ENCODE measurements at regions not wholly inside any gene's neighbourhood (a gene's known extent, or its start where the extent isn't known, plus 50 kb on each side); places are given as distances from the start of the nearest gene placed in this dataset.

DNA sequence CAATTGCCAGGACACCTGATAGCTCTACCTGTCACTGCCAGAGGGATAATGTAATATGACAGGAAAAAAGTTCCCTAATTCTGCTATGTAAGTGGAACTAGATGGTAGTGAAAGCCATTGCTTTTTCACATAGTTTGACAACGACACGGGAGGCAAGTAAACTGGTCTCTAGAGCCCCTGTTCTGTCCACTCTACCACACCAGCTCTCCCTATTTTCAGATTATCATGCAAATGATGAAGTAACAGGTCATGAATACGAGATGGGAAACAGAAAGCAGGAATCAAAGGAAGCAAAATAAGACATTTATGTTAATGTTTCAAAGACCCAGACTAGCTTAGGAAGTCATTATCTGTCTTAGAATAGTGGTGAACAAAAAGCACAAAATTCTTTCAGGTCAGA, 56.2 kb downstream of the TAF11L14 start:
- TF ChIP-seq, protein P1, sequence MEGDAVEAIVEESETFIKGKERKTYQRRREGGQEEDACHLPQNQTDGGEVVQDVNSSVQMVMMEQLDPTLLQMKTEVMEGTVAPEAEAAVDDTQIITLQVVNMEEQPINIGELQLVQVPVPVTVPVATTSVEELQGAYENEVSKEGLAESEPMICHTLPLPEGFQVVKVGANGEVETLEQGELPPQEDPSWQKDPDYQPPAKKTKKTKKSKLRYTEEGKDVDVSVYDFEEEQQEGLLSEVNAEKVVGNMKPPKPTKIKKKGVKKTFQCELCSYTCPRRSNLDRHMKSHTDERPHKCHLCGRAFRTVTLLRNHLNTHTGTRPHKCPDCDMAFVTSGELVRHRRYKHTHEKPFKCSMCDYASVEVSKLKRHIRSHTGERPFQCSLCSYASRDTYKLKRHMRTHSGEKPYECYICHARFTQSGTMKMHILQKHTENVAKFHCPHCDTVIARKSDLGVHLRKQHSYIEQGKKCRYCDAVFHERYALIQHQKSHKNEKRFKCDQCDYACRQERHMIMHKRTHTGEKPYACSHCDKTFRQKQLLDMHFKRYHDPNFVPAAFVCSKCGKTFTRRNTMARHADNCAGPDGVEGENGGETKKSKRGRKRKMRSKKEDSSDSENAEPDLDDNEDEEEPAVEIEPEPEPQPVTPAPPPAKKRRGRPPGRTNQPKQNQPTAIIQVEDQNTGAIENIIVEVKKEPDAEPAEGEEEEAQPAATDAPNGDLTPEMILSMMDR (conservative IDR thresholded peaks at IDR 0.05) = no peak
- H3K27ac Mint-ChIP-seq = no peak overlapping the region
- no peaks in the 10 kb centered on the region for H3K4me1 Mint-ChIP-seq (ENCODE audit: unreplicated experiment)
- no peak overlapping the region for H3K4me3 Mint-ChIP-seq
- H3K36me3 Mint-ChIP-seq = no peaks in the 10 kb centered on the region
- H3K9me3 Mint-ChIP-seq = no peaks in the 10 kb centered on the region
- no peaks in the 10 kb centered on the region for H3K27me3 Mint-ChIP-seq
- DNase-seq (ENCODE audit: extremely low spot score, unreplicated experiment) = no peak

DNA sequence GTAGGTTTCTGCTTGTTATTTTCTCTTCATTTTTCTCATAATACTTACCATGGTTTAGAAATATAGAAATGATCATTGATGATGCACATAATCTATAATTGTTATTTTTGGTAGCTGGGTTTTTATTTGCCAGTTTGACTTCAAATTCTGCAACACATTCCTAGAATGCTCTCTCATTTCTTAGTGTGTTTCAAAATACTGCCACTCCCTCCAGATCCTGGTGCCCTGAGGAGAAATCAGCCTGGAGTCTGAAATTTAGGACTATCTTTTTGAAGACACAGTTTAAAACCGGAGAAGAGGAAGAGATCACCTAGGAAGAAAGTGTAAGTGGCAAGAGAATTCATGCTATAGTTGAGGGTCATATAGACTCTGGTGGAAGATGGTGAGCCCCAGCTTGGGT, 57.5 kb downstream of the TAF11L14 start:
- no peaks in the 10 kb centered on the region for H3K4me1 Mint-ChIP-seq (ENCODE audit: unreplicated experiment)
- no peaks in the 10 kb centered on the region for H3K36me3 Mint-ChIP-seq
- H3K27me3 Mint-ChIP-seq = no peaks in the 10 kb centered on the region
- H3K27ac Mint-ChIP-seq = no peak overlapping the region
- no peak overlapping the region for H3K4me3 Mint-ChIP-seq
- TF ChIP-seq, protein P1 (conservative IDR thresholded peaks at IDR 0.05) = no peak
- DNase-seq (ENCODE audit: extremely low spot score, unreplicated experiment) = no peak
- H3K9me3 Mint-ChIP-seq = no peaks in the 10 kb centered on the region

DNA sequence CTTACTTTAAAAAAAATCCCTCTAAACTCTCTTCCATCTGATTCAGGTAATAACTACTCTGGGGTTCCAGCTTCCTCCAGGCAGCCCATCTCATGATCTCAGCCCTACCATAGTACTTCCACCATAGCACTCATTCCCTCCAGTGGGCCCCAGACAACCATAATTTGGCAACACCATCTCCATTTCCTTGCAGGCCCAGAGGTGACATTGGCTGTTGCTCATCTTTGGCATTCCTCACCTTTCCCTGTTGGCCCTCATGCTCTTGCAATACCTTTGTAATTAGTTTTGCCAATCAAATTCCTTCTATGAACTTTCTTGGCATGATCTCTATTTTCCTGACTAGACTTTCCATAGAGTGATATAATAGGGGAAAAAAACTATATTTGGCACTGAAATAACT, 60.1 kb downstream of the TAF11L14 start:
- no peak overlapping the region for H3K27ac Mint-ChIP-seq
- no peak for DNase-seq (ENCODE audit: extremely low spot score, unreplicated experiment)
- H3K4me3 Mint-ChIP-seq = no peak overlapping the region
- no peaks in the 10 kb centered on the region for H3K4me1 Mint-ChIP-seq (ENCODE audit: unreplicated experiment)
- peaks cover 1% of the 10 kb centered on the region for H3K27me3 Mint-ChIP-seq
- no peaks in the 10 kb centered on the region for H3K36me3 Mint-ChIP-seq
- TF ChIP-seq, protein P1 (conservative IDR thresholded peaks at IDR 0.05) = no peak
- H3K9me3 Mint-ChIP-seq = peaks cover 4% of the 10 kb centered on the region

DNA sequence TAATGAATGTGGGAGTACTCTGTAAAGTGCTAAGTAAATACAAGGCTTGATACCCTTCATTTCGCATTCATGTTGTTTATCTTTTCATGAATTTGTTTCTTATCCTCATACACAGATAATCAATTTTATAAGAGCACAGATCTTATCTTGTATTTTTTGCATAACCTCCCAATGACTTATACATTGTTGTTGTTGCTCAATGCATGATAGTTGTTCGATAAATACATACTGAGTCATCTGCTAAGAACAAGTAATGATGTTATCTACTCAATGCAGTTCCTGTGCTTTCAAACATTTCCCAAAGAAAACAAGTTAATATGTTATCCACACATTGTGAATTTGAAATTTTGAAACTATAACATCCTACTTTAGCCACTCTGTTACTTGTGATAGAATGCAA, 60.7 kb downstream of the TAF11L14 start:
- no peaks in the 10 kb centered on the region for H3K4me1 Mint-ChIP-seq (ENCODE audit: unreplicated experiment)
- no peak overlapping the region for H3K27ac Mint-ChIP-seq
- no peaks in the 10 kb centered on the region for H3K36me3 Mint-ChIP-seq
- TF ChIP-seq, protein P1 (conservative IDR thresholded peaks at IDR 0.05) = no peak
- H3K9me3 Mint-ChIP-seq = peaks cover 5% of the 10 kb centered on the region
- no peak overlapping the region for H3K4me3 Mint-ChIP-seq
- peaks cover 3% of the 10 kb centered on the region for H3K27me3 Mint-ChIP-seq
- DNase-seq (ENCODE audit: extremely low spot score, unreplicated experiment) = no peak

DNA sequence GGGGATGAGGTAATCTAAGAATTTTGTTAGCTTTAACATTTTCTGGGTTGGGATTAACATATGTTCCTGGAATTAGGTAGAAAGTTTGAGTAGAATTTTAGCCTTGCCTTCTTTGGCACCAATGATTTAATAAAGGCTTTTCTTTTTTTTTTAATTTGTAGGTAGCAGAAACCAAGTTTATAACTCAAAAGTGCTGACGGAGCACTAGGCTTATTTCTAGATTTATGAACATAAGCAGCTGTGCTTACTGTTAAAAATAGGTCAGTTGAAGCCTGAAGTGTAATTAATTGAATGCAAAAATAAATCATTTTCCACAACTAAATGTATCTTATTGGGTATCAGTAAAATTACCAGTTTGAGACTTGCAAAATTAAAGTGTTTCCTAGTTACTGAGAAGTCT, 62.4 kb downstream of the TAF11L14 start:
- H3K27me3 Mint-ChIP-seq = peaks cover 3% of the 10 kb centered on the region
- H3K4me1 Mint-ChIP-seq (ENCODE audit: unreplicated experiment) = no peaks in the 10 kb centered on the region
- TF ChIP-seq, protein P1 (conservative IDR thresholded peaks at IDR 0.05) = no peak
- no peak for DNase-seq (ENCODE audit: extremely low spot score, unreplicated experiment)
- H3K36me3 Mint-ChIP-seq = no peaks in the 10 kb centered on the region
- peaks cover 5% of the 10 kb centered on the region for H3K9me3 Mint-ChIP-seq
- H3K27ac Mint-ChIP-seq = no peak overlapping the region
- H3K4me3 Mint-ChIP-seq = no peak overlapping the region

DNA sequence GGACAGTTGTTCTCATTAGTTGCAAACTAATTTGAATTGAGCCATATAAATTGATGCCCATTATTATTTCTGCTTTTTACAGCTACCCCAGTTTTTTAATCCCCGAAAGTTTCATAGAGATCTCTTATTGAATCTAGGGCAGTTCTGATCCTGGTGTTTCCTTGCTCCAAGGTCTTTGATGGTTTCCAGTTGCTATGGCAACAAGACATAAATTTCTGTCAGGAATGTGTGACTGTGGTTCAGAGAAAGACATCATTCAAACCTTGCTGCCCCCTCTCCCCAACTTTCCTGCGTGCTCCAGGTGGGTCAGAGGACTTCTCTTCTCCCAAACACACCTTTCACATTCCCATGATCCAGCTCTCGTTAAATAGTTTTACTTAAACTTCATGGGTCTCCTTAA, 63.4 kb downstream of the TAF11L14 start:
- Mint-ChIP-seq H3K9me3 (peaks cover 5% of the 10 kb centered on the region), H3K4me1 (ENCODE audit: unreplicated experiment) (no peaks in the 10 kb centered on the region), H3K36me3 (no peaks in the 10 kb centered on the region), H3K4me3 (no peak overlapping the region), H3K27me3 (peaks cover 3% of the 10 kb centered on the region), H3K27ac (no peak overlapping the region)
- DNase-seq (ENCODE audit: extremely low spot score, unreplicated experiment) = no peak
- TF ChIP-seq, protein P1 (conservative IDR thresholded peaks at IDR 0.05) = no peak
